ENCODE measurements at regions not wholly inside any gene's neighbourhood (a gene's known extent, or its start where the extent isn't known, plus 50 kb on each side); places are given as distances from the start of the nearest gene placed in this dataset.

DNA sequence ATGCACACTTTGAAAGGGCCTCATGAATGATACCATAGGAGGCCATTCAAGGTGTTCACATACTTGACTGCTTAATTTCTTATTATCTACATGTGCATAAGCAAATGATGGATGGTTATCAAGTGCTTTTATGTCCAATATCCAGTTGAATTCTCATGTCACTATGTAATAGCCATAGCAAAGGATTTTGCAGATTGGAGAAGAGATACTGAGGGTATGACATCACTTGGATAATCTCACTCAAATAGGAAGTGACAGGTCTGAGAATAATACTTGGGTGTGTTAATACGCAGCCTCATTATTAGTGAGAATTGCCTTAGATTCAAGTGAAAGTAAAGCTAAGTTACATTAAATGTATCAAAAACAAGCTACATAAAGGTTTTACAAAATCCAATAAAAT, 1208.6 kb downstream of the CDH11 start:
- no peak for DNase-seq
- no peak overlapping the region for H3K4me3 ChIP-seq
- no peaks in the 10 kb centered on the region for H3K27me3 ChIP-seq
- intact Hi-C loops (cut with DNase I; ENCODE audit: low total_unique reads): no loop called here
- no peaks in the 10 kb centered on the region for H3K4me1 ChIP-seq
- H3K36me3 ChIP-seq: no peaks in the 10 kb centered on the region
- no peaks in the 10 kb centered on the region for H3K9me3 ChIP-seq
- no peak overlapping the region for H3K27ac ChIP-seq
- TF ChIP-seq, protein P1, sequence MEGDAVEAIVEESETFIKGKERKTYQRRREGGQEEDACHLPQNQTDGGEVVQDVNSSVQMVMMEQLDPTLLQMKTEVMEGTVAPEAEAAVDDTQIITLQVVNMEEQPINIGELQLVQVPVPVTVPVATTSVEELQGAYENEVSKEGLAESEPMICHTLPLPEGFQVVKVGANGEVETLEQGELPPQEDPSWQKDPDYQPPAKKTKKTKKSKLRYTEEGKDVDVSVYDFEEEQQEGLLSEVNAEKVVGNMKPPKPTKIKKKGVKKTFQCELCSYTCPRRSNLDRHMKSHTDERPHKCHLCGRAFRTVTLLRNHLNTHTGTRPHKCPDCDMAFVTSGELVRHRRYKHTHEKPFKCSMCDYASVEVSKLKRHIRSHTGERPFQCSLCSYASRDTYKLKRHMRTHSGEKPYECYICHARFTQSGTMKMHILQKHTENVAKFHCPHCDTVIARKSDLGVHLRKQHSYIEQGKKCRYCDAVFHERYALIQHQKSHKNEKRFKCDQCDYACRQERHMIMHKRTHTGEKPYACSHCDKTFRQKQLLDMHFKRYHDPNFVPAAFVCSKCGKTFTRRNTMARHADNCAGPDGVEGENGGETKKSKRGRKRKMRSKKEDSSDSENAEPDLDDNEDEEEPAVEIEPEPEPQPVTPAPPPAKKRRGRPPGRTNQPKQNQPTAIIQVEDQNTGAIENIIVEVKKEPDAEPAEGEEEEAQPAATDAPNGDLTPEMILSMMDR (IDR thresholded peaks at IDR 0.05): no peak
- no peak for TF ChIP-seq POLR2A (IDR thresholded peaks at IDR 0.05)

DNA sequence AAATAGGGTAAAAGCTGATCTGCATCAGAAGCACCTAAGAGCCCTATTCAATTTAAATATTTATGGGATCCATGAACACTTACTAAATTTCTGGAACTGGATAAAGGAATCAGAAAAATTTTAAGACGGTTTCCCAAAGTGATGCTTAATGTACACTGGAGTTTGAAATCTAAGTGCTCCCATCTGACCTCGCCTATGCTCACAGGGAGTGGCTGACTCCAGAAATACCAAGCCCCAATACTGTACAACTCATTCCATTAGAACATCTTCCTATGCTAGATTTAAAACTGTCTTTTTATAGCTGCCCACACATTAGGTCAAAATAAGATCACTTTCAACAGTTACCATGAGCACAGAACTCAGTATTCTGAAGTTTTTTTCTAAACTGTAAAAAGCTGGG, 1214.6 kb downstream of the CDH11 start:
- no peaks in the 10 kb centered on the region for H3K9me3 ChIP-seq
- H3K36me3 ChIP-seq: no peaks in the 10 kb centered on the region
- intact Hi-C loops (cut with DNase I; ENCODE audit: low total_unique reads): no loop called here
- DNase-seq: no peak
- H3K4me3 ChIP-seq: no peak overlapping the region
- H3K27me3 ChIP-seq: no peaks in the 10 kb centered on the region
- H3K4me1 ChIP-seq: no peaks in the 10 kb centered on the region
- TF ChIP-seq POLR2A (IDR thresholded peaks at IDR 0.05): no peak
- TF ChIP-seq, protein P1 (IDR thresholded peaks at IDR 0.05): no peak
- H3K27ac ChIP-seq: no peak overlapping the region

DNA sequence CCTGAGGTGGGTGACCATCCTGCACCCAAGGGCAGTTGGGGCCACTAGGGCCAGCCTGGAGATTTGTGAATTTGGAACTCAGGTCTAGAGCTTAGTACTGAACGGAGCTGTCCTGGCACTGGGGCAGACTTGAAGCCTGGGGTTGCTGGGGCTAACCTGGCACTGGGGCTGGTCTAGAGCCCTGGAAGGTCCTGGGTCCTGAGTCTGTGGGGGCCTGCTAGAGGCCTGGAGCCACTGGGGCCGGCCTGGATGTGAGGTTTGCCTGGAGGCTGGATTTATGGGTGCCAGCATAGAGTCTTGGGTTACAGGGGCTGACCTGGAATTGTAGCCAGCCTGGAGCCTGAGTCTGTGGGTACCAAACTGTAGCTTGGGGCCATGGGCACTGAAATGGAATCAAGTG, 1216.9 kb downstream of the CDH11 start:
- H3K9me3 ChIP-seq: no peaks in the 10 kb centered on the region
- H3K36me3 ChIP-seq: no peaks in the 10 kb centered on the region
- H3K4me3 ChIP-seq: no peak overlapping the region
- H3K27ac ChIP-seq: no peak overlapping the region
- no peak for DNase-seq
- intact Hi-C loops (cut with DNase I; ENCODE audit: low total_unique reads): no loop called here
- H3K4me1 ChIP-seq: no peaks in the 10 kb centered on the region
- no peaks in the 10 kb centered on the region for H3K27me3 ChIP-seq
- no peak for TF ChIP-seq POLR2A (IDR thresholded peaks at IDR 0.05)
- TF ChIP-seq, protein P1 (IDR thresholded peaks at IDR 0.05): no peak

DNA sequence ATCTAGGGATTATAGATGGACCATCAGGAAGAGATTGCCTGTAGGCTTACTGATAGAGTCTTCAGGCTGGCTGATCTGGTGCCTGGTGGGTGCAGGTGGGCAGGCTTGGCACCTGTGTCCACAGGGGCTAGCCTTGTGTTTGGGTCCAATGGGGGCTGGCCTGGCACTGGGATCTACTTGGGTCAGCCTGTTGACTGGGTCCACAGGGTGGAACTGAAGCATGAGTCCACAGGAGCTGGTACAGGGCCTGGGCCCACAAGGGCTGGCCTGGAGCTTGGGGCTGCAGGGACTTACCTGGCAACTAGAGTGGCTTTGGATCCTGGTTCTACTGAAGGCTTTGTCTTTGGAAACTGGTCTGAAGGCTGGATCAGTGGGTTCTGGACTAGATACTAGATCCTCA, 1217.7 kb downstream of the CDH11 start:
- H3K4me1 ChIP-seq: no peaks in the 10 kb centered on the region
- no peaks in the 10 kb centered on the region for H3K9me3 ChIP-seq
- H3K27ac ChIP-seq: no peak overlapping the region
- H3K4me3 ChIP-seq: no peak overlapping the region
- intact Hi-C loops (cut with DNase I; ENCODE audit: low total_unique reads): no loop called here
- TF ChIP-seq POLR2A (IDR thresholded peaks at IDR 0.05): no peak
- TF ChIP-seq, protein P1 (IDR thresholded peaks at IDR 0.05): no peak
- H3K27me3 ChIP-seq: no peaks in the 10 kb centered on the region
- H3K36me3 ChIP-seq: no peaks in the 10 kb centered on the region
- DNase-seq: no peak

DNA sequence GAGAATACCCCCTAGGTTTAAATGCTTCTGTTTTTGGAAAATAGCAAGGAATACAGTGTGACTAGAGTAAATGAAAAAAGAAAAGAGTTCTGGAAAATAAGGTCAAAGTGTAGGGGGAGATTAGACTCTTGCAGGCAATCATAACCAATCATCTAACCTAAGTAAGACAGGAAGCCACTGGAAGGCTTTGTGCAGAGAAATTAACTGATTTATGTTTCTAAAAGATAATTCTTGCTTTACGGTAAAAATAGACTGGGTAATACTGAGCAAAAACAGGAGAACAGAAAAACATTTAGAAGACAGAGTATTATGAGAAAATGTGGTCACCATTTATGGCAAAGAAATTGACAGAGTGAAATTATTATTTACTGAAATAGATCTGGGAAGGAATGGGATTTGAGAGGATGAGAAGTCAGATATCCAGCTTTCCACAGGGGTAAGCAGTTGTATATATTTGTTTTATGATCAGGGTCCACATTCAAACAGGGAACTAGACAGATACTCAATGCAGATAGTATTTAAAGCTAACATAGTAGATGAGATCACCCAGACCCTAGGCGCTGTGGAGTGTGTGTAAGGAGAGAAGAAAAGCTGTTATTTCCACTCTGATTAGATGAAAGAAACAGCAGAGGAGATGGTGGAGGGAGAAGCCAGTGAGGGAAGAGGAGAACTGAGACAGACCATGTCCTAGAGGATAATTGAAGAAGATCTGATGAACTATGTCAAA, 1225.3 kb downstream of the CDH11 start:
- intact Hi-C loops (cut with DNase I; ENCODE audit: low total_unique reads): no loop called here
- Histone ChIP-seq H3K9me3 (no peaks in the 10 kb centered on the region), H3K36me3 (no peaks in the 10 kb centered on the region), H3K27ac (no peak overlapping the region), H3K4me1 (no peaks in the 10 kb centered on the region), H3K4me3 (no peak overlapping the region), H3K27me3 (no peaks in the 10 kb centered on the region)
- no peak for DNase-seq
- TF ChIP-seq, protein P1 (IDR thresholded peaks at IDR 0.05): no peak
- no peak for TF ChIP-seq POLR2A (IDR thresholded peaks at IDR 0.05)

All from uterus (tissue), 3 donors.